ENCODE measurements at regions not wholly inside any gene's neighbourhood (a gene's known extent, or its start where the extent isn't known, plus 50 kb on each side); places are given as distances from the start of the nearest gene placed in this dataset.

DNA sequence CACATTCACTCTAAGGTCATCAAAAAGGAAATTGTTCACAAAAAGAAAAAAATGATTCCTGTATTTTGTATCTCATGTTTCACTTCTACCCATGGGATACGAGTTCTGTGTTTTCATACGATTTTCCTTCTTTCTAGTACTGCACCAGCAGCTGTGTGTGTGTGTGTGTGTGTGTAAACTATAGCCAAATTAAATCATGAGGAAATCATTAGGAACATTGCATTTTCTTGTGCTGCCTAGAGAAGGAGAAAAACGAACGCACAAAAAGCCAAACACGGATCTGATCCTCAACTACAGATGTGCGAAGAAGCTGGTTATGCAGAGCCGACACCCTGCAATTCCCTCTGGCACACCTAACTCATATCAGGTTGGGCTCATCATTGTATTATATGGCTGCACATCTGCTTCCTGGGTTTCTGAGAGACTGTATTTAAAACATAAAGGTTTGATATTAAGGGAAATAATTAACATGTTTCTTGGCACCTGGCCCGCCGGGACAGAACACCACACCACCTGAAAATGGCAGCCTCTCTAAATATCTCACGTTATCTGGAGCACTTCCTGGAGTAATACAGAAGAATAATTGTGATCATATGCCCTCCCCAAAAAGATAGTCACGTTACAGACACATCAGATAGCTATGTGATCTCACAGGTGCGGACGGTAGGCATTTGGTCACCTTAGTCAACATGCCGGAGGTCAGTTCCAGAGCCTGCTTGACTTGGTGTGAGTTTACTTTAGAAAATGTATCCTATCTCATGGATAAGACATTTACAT is 586.3 kb upstream of the SALL3 start:
- peak; percentile 27 for DNase-seq

- no peak for DNase-seq
These were observed 583.5 kb upstream of the SALL3 start for GRCh38 chr18:78396077-78396476.

DNA sequence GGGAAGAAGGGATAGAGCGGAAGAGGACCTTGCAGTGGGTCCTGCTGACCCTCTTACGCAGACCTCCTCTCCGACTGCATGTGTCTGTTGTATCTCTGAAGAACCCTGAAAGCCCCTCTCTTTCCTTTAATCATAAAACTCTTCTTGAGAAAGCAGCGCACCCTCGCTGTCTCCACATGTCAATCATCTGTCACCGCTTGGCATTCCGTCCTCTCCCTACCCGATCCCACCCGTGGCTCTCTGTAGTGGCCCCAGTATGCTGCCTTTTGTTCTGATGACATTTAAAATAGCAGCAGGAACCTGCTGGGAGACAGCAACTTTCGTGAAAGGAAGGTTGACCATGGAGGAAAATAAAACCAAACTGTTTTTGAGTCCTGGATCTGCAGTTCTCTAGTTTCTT is 582.9 kb upstream of the SALL3 start:
- DNase-seq = no peak

DNA sequence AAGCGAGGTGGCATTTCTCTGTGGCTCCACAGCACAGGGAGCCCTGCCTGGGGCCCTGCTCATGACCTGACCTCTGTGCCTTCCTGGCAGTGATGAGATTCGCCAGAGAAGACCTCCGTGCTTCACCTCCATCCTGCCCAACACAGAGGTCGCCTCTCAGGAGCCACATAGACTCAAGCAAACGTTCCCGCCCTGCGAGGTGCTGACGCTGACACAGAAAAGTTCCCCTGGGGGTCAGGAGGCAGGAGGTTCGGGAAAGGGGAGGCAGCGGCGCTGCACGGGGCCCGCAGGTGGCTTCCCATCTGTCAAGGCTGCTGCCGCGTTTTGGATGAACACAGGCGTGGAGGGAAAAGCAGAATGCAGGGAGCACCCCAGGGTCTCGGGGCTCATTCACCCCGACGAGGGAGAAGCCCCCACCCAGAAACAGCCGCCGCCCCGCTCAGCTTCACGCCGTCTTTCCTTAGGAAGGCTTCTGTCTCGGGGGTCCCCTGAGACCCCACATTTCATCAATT is 579.6 kb upstream of the SALL3 start:
- no peak for DNase-seq

DNA sequence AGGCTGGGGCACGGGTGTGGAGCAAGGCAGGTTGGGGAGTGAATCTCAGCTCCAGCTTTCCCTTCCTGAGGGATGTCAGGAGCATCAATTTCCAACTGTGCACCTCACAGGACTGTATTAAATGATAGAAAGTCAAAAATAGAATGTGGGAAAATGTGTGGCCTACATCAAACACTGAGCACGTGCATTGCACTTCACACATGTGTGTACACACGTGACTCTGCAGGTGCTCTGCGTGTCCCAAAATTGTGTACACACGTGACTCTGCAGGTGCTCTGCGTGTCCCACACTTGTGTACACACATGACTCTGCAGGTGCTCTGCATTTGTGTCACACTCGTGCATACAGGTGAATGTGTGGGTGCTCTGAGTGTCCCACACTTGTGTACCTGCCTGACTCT is 577.2 kb upstream of the SALL3 start:
- no peak for DNase-seq

DNA sequence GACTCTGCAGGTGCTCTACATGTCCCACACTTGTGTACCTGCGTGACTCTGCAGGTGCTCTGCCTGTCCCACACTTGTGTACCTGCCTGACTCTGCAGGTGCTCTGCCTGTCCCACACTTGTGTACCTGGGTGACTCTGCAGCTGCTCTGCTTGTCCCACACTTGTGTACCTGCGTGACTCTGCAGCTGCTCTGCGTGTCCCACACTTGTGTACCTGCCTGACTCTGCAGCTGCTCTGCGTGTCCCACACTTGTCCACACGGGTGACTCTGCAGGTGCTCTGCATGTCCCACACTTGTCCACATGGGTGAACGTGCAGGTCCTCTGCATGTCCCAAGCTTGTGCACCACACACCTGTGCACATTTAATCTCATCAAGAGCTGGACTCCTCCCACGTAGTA is 576.7 kb upstream of the SALL3 start:
- DNase-seq = no peak

DNA sequence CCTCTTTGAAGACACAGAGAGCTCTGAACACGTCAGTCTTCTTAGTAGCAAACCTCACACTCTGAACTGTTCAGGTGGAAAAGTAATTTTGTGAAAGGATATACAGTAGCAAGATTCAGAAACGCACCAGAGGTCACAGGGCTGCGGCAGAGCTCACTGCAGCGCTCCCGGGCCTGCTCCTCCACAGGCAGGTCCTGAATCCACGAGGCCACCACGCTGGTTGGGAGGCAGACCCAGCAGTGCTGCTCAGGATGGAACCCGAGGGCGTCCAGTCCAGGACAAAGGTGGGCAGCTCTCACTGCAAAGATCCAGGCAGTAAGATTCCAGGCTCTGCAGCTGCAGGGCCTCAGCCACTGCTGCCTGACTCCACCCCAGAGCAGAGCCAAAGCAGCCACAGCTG is 576.2 kb upstream of the SALL3 start:
- DNase-seq = no peak

GRCh38 chr18:78405763-78406162 is 573.9 kb upstream of the SALL3 start:
- DNase-seq = no peak

GRCh38 chr18:78406743-78407465 is 572.7 kb upstream of the SALL3 start:
- peak; percentile 7 for DNase-seq

- DNase-seq = peak; percentile 7
These were observed 572.2 kb upstream of the SALL3 start for GRCh38 chr18:78407466-78407844.

- no peak for DNase-seq
These were observed 571.0 kb upstream of the SALL3 start for GRCh38 chr18:78408623-78409022.

DNA sequence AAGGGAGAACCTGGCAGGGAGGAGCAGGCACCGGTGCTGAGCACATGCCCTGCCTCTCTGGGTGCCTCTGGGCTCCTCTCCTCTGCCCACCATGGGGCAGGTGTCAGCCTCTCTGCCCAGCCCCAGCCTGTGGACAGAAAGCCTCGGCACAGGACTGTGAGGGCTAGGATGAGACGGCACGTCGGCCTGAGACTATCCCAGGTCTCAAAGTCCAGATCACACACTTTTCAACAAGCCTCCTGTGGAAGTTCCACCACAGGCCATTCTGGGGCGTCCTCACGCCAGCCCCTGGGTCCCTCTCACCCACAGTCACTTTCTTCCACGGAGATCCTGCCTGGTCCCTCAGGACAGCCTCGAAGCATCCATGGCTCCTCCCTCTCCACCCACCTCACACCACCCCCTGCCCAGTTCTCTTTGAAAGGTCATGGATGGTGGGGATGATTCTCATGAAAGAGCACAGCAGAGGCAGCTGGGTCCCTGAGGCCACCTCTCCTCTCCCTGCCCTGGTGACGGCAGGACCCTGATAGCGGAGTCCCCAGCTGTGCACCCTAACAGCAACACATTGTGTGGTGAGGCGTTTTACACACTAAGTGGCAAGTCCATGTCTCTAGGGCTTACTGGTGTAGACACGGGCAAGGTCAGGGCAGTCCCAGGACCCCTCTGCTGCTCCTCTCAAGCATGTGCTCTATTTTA is 569.4 kb upstream of the SALL3 start:
- no peak for DNase-seq

- no peak for DNase-seq
These were observed 568.1 kb upstream of the SALL3 start for GRCh38 chr18:78411539-78411938.

GRCh38 chr18:78414302-78414701 is 565.3 kb upstream of the SALL3 start:
- DNase-seq = no peak

GRCh38 chr18:78416853-78417252 is 562.8 kb upstream of the SALL3 start:
- no peak for DNase-seq

DNA sequence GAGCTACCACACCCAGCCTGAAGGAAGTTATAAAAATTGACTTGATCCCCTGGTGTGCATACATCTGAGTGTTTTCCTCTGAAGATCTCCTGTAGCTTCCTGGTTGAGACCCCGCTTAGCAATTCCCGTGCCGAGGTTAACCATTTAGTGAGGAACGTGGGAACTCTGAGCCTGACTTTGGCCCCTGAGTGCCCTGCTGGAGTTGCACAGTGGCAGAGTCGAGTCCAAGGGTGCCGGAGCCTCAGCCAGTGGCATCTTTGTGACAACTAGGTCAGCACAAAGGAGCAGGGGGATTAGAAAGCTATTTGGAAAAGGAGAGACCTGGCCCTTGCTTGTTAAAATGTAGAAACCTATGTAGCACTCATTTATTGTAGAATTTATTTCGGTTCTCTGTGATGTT is 561.2 kb upstream of the SALL3 start:
- no peak for DNase-seq

- DNase-seq = no peak
These were observed 560.4 kb upstream of the SALL3 start for GRCh38 chr18:78419171-78419570.

GRCh38 chr18:78420116-78420515 is 559.5 kb upstream of the SALL3 start:
- DNase-seq = no peak

- no peak for DNase-seq
These were observed 558.2 kb upstream of the SALL3 start for GRCh38 chr18:78421392-78421791.

DNA sequence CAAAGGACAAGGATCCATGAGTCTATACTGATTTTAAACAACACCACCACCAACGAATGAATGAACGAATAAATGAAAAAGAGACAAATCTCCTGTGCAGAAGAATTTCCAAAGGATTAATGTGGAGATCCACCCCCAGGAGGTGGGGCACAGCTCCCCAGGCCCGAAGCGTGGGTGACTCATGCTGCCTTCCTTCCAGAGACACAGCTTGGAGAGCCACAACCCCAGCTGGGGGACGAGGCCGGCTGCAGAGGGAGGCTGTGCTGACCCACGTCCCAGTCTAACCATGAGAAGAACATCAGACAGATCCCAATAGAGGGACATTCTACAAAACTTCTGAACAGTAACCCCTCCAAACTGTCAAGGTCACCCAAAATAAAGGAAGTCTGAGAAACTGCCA is 557.3 kb upstream of the SALL3 start:
- DNase-seq = no peak

- no peak for DNase-seq
These were observed 555.8 kb upstream of the SALL3 start for GRCh38 chr18:78423811-78424210.

GRCh38 chr18:78424403-78425018 is 555.1 kb upstream of the SALL3 start:
- peak; percentile 44 for DNase-seq

DNA sequence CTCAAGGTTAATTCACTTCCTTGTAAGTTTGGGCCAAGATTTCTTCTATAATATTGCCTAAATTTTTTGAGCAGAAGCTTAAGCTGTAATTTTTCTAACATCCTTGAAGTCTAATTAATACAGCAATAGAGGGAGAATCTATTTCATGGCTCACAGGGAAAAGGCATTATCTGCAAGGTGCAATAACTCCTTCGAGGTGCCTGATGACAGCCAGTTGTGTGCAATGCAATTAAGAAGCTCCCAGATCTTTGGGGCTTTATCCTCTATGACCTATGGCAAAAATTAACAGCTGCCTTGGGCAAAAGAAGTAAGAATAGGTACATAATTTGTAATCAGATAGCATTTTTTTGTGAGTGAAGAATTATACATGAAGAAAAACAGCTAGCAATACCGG is 554.6 kb upstream of the SALL3 start:
- DNase-seq = no peak
